Cardiac muscle cell (in vitro differentiated cells and primary cell): ENCODE measurements at regions not wholly inside any gene's neighbourhood (a gene's known extent, or its start where the extent isn't known, plus 50 kb on each side); places are given as distances from the start of the nearest gene placed in this dataset.
"Not testable (repeated sequence)": the region's sequence is repeated elsewhere in the genome, so short reads cannot be mapped to it uniquely, and the experiment has no call there.

Source experiments
- DNase-seq, 2 donors: peaks; one replicate each; pipeline versions ENCODE4 v3.0.0 to v3.0.0-alpha.2; 2010 to 2017; ENCODE audit warnings: low read depth in 1 of 2, low spot score in 1 of 2
- H3K27ac ChIP-seq: fragments of 200-600 bp; sonication (generic); 2 replicates; pipeline ENCODE4 v1.5.1; 2016
- H3K27me3 ChIP-seq: fragments of 200-600 bp; sonication (generic); 2 replicates; pipeline ENCODE4 v1.6.0; 2016; ENCODE audit warnings: control low read depth
- H3K36me3 ChIP-seq: fragments of 200-600 bp; sonication (generic); 2 replicates; pipeline ENCODE4 v1.5.1; 2016; ENCODE audit warnings: control low read depth
- H3K4me1 ChIP-seq: fragments of 200-600 bp; sonication (generic); 2 replicates; pipeline ENCODE4 v1.8.1; 2017; ENCODE audit warnings: low read depth, mild to moderate bottlenecking, mixed run types
- H3K4me3 ChIP-seq: fragments of 200-600 bp; sonication (generic); 2 replicates; pipeline ENCODE4 v1.5.1; 2016; ENCODE audit warnings: mild to moderate bottlenecking
- H3K9me3 ChIP-seq: fragments of 200-600 bp; sonication (generic); 2 replicates; pipeline ENCODE4 v1.5.1; 2017; ENCODE audit warnings: low read depth, mild to moderate bottlenecking, control low read depth
- CTCF ChIP-seq: IDR thresholded peaks from 2 replicates; pipeline ENCODE4 v1.5.1; 2012; ENCODE audit warnings: low read depth, mild to moderate bottlenecking, low read length

- DNase-seq, H3K27me3 ChIP-seq: not testable (repeated sequence)
Measured at GRCh38 chr2:131717907-131718306, 190.2 kb downstream of the CCDC74A start.

GRCh38 chr2:131721163-131721562 lies 193.5 kb downstream of the CCDC74A start:
- not testable (repeated sequence) for H3K4me3 ChIP-seq, H3K27me3 ChIP-seq, H3K4me1 ChIP-seq, DNase-seq, H3K36me3 ChIP-seq, H3K27ac ChIP-seq, H3K9me3 ChIP-seq

More at GRCh38 chr2:131717907-131718306, 190.2 kb downstream of the CCDC74A start:
- not testable (repeated sequence) for H3K9me3 ChIP-seq, H3K27ac ChIP-seq, H3K4me1 ChIP-seq, H3K4me3 ChIP-seq, H3K36me3 ChIP-seq

GRCh38 chr2:131722256-131722655 lies 194.6 kb downstream of the CCDC74A start:
- H3K4me3 ChIP-seq, H3K36me3 ChIP-seq, H3K27me3 ChIP-seq, H3K27ac ChIP-seq, H3K4me1 ChIP-seq, H3K9me3 ChIP-seq, DNase-seq: not testable (repeated sequence)

GRCh38 chr2:131724019-131724418 lies 196.3 kb downstream of the CCDC74A start:
- TF ChIP-seq CTCF = no peak
- no peak overlapping the region for H3K4me3 ChIP-seq
- peak in 1 of 2 donors; percentile 26 for DNase-seq
- H3K4me1 ChIP-seq = no peaks in the 10 kb centered on the region
- no peak overlapping the region for H3K27ac ChIP-seq
- no peaks in the 10 kb centered on the region for H3K27me3 ChIP-seq
- H3K9me3 ChIP-seq = no peaks in the 10 kb centered on the region
- no peaks in the 10 kb centered on the region for H3K36me3 ChIP-seq

- not testable (repeated sequence) for H3K27me3 ChIP-seq, H3K4me3 ChIP-seq, H3K9me3 ChIP-seq, H3K4me1 ChIP-seq, H3K36me3 ChIP-seq, H3K27ac ChIP-seq, DNase-seq
Measured at GRCh38 chr2:131728451-131728850, 200.8 kb downstream of the CCDC74A start.

GRCh38 chr2:131733530-131733929 lies 205.8 kb downstream of the CCDC74A start:
- not testable (repeated sequence) for H3K36me3 ChIP-seq, H3K4me3 ChIP-seq, H3K27me3 ChIP-seq, H3K9me3 ChIP-seq, H3K27ac ChIP-seq, DNase-seq, H3K4me1 ChIP-seq

GRCh38 chr2:131736406-131736805 lies 208.7 kb downstream of the CCDC74A start:
- H3K27me3 ChIP-seq, H3K4me1 ChIP-seq, H3K27ac ChIP-seq, H3K4me3 ChIP-seq, H3K36me3 ChIP-seq, DNase-seq, H3K9me3 ChIP-seq: not testable (repeated sequence)

GRCh38 chr2:131738533-131738932 lies 210.8 kb downstream of the CCDC74A start:
- not testable (repeated sequence) for H3K36me3 ChIP-seq, H3K27me3 ChIP-seq, H3K9me3 ChIP-seq, H3K4me3 ChIP-seq, DNase-seq, H3K27ac ChIP-seq, H3K4me1 ChIP-seq

GRCh38 chr2:131738996-131739434 lies 211.3 kb downstream of the CCDC74A start:
- not testable (repeated sequence) for H3K27me3 ChIP-seq, H3K4me1 ChIP-seq, H3K9me3 ChIP-seq, H3K36me3 ChIP-seq, DNase-seq, H3K4me3 ChIP-seq, H3K27ac ChIP-seq
